GM21737 (cell line): ENCODE measurements at regions not wholly inside any gene's neighbourhood (a gene's known extent, or its start where the extent isn't known, plus 50 kb on each side); places are given as distances from the start of the nearest gene placed in this dataset.
A peak's percentile ranks its signal among the peaks of the same experiment; 100 is the strongest.

Experiments
- ATAC-seq: cut with Tn5 transposase; IDR thresholded peaks from one replicate; pipeline ENCODE4 v1.9.1; 2021; ENCODE audit warnings: mild to moderate bottlenecking, moderate library complexity; ENCODE audit not compliant: unreplicated experiment

- no peak for ATAC-seq
Measured at GRCh38 chr4:35559559-35560365, 684.6 kb downstream of the ARAP2 start.

DNA sequence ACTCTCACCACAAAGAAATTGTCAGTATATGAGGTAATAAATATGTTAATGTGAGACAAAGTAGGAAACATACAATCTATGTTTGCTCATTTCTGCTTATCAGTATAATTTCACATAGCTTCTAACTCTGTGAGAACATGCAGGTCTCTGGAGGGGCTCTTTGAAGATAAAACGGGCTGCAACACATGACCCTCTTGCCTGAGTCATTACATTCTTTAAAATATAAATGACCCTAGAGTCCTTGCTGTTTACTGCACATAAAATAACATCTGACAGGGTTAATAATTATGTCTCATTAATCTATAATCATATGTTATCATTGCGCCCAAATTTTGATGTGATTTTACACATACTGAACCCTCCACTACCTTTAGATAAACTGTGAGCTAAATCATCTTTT, 681.5 kb downstream of the ARAP2 start:
- no peak for ATAC-seq

DNA sequence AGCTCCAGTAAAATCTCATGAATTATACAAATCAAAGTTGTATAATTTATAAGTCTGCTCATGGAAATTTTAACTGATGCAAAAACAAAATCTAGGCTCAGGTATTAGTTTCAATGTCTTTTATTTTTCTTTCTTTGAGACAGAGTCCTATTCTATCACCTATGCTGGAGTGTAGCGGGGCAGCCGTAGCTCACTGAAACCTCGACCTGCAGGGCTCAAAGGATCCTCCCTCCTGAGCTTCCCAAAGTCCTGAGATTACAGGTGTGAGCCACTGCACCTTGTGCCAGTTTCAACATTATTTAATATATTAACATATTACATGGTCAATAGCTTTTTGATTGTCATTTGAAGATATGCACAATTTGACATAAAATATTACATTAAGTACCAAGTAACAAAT, 678.7 kb downstream of the ARAP2 start:
- ATAC-seq, result no peak

- ATAC-seq, result no peak
Measured at GRCh38 chr4:35591035-35591434, 653.3 kb downstream of the ARAP2 start.

DNA sequence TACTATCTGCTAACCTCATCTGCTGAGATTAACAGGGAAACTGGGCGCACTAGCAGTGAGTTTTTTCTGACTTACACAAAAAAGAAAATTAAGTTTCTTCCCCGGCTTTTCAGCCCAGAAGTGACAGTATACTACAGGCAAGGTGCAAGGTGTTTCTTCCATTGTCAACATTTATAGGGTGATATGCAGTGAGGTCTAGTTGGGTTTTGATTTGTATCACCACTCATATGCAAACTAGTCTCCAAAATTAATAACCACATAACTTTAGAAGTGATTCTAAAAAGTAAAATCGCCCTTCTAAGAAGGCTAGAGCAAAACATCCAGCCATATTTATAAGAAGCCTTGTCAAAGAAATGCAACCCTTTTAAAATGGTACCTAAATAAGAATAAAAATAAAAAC, 640.1 kb downstream of the ARAP2 start:
- no peak for ATAC-seq

- ATAC-seq, result no peak
Measured at GRCh38 chr4:35604724-35605123, 639.6 kb downstream of the ARAP2 start.

GRCh38 chr4:35608205-35608604, 636.1 kb downstream of the ARAP2 start:
- no peak for ATAC-seq

- no peak for ATAC-seq
Measured at GRCh38 chr4:35614120-35614519, 630.2 kb downstream of the ARAP2 start.

GRCh38 chr4:35639929-35640328, 604.4 kb downstream of the ARAP2 start:
- ATAC-seq, result no peak

GRCh38 chr4:35643661-35644060, 600.7 kb downstream of the ARAP2 start:
- no peak for ATAC-seq

GRCh38 chr4:35644591-35644990, 599.7 kb downstream of the ARAP2 start:
- ATAC-seq, result no peak

DNA sequence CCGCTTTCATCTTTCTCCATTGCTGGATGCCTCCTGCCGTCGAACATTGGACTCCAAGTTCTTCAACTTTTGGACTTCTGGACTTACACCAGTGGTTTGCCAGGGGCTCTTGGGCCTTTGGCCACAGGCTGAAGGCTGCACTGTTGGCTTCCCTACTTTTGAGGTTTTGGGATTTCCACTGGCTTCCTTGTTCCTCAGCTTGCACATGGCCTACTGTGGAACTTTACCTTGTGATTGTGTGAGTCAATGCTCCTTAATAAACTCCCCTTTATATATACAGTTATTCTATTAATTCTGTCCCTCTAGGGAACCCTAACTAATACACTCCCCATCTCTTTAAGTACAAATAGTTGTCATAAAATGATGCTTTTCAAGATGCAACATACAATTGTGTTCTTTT, 595.3 kb downstream of the ARAP2 start:
- ATAC-seq, result no peak

GRCh38 chr4:35649778-35650177, 594.5 kb downstream of the ARAP2 start:
- ATAC-seq, result no peak

DNA sequence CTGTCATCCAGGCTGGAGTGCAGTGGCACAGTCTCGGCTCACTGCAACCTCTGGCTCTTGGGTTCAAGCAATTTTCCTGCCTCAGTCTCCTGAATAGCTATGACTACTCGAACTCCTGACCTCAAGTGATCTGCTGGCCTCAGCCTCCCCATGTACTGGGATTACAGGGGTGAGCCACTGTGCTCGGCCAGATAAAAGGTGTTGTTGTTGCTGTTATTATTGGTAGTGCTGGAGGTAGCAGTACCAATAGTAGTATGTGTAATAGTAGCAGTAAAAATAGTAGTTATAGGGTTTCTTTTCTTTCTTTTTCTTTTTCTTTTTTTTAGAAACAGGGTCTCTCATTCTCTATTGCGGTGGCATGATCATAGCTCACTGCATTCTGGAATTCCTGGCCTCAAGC, 592.1 kb downstream of the ARAP2 start:
- ATAC-seq, result no peak

GRCh38 chr4:35653451-35653850, 590.9 kb downstream of the ARAP2 start:
- ATAC-seq, result no peak

DNA sequence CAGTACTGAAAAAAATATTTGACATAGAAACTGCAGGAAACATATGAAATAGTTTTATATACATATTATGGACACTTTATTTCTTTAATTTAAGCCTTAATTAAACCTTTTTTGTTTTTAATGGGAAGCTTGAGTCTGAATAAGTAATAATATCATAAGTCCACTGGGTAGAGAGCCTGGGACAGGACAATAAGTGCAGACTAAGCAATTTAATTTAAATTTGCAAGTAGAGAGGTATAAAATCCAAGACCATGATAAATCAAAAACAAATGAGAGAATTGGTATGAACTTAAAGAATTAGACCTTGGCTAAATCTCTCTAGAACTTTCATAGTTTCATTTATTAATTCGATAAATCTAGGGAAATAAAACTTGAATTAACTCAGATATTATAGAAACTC, 571.2 kb downstream of the ARAP2 start:
- ATAC-seq, result no peak

GRCh38 chr4:35684755-35685154, 559.6 kb downstream of the ARAP2 start:
- no peak for ATAC-seq

DNA sequence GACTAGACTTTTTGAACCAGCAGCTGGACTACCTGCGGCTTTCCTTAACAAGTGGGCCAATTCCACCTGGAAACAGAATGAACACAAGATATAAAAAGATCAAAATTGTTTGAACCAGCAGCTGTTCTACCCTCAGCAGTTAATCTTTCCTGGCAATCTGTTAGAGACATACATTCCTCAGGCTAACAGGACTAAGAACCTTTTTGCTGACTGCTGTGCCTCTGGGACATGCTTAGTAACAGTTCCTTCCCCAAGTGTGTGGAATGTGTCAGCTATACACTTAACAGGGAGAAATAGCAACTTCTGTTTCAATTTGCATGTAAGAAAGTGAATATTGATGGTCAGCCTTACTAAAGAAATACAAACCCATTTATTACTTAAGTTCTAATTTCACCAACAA, 554.4 kb downstream of the ARAP2 start:
- no peak for ATAC-seq

DNA sequence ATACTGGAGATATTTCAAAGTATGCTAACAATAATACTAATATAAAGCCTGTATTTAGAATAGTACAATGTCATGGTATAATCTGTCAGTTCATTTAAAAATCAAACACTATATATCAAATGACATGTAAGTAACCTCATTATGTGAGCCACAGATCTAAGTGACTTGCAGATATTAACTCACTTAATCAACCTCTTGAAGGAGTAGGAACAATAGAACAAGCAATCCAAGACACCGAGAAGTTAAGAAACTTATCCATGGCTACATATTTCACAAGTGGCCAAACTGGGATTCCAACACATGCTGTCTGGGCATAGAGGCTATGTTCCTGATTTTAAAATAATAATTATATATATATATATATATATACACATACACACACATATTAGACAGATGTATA, 554.0 kb downstream of the ARAP2 start:
- ATAC-seq, result no peak

GRCh38 chr4:35695003-35695402, 549.3 kb downstream of the ARAP2 start:
- no peak for ATAC-seq

GRCh38 chr4:35695421-35695820, 548.9 kb downstream of the ARAP2 start:
- ATAC-seq, result no peak

DNA sequence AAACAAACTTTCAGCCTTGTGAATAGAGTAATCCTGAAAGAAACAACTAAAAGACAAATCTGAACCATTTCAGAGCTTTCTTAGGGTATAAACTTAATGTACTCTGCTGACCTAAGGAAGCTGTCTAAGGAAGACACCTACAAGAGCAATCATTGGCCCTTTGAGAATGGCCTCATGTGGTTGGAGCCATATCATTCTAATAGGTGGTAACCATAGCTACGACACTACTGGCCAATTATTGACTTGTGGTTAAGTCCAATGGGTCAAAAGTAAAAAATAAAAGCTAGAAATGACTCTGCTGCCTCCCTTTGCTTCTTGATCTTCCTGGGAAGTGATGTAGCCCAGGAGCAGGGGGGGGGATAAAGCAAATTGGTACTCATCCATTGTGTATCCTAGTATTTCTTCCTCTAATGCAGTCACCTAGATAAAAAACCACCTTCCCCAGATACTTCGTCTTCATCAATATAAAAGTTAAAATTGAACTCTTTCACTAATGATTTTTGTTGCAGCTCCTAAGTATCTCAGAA, 547.0 kb downstream of the ARAP2 start:
- ATAC-seq, result peak; percentile 73

DNA sequence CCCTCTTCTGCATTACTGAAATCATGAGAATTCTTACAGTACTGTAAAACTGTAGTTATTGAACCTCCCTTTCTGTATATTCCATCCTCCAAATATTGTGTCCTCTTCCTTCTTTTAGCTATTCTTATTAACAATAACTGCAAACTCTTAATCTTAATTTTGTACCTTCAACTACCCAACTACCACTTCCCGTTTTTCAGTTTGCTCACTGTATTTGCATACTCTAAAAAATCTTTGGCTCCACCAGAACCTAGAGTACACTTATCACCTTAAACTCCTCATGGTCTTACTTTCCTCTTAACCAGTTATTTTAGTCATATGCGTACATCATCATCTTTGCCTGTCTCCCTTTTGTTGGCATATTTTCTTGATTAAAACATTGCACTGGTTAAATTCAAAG, 543.7 kb downstream of the ARAP2 start:
- ATAC-seq, result no peak
